ENCODE measurements at regions not wholly inside any gene's neighbourhood (a gene's known extent, or its start where the extent isn't known, plus 50 kb on each side); places are given as distances from the start of the nearest gene placed in this dataset.
"Not testable (repeated sequence)": the region's sequence is repeated elsewhere in the genome, so short reads cannot be mapped to it uniquely, and the experiment has no call there.

DNA sequence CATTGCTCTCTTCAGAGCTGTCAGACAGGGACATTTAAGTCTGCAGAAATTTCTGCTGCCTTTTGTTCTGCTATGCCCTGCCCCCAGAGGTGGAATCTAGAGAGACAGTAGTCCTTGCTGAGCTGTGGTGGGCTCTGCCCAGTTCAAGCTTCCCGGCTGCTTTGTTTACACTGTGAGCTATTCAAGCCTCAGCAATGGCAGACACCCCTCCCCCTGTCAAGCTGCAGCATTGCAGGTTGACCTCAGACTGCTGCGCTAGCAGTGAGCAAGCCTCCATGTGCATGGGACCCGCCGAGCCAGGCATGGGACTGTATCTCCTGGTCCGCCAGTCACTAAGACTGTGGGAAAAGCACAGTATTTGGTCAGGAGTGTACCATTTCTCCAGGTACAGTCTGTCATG is 53.6 kb upstream of the MAPK10 start:
- H3K36me3 ChIP-seq (ENCODE audit: insufficient read depth, low read length); H3K9ac ChIP-seq (ENCODE audit: insufficient read length); DNase-seq (ENCODE audit: low read depth, low spot score); H3K4me3 ChIP-seq; H3K9me3 ChIP-seq (ENCODE audit: low read depth, low read length); H3K27ac ChIP-seq: not testable (repeated sequence)

DNA sequence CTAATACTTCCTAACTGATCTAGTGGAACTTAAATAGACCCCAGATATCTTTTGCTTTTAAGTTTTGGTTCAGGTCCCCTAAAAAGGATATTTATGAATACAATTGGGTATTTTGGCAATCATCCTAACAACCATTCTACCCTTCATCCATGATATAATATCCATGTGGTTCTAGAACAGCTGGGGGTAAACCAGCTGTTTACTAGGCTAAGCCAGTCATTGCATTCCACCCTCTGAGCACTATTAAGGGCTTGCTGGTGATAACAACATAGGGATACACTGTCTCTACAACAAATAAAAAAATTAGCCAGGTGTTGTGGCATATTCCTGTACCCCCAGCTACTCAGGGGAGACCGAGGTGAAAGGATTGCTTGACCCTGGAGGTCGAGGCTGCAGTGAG is 54.8 kb upstream of the MAPK10 start:
- no peaks in the 10 kb centered on the region for H3K9me3 ChIP-seq (ENCODE audit: low read depth, low read length)
- H3K9ac ChIP-seq (ENCODE audit: insufficient read length): no peak overlapping the region
- H3K36me3 ChIP-seq (ENCODE audit: insufficient read depth, low read length): no peaks in the 10 kb centered on the region
- H3K4me3 ChIP-seq: no peak overlapping the region
- no peak for TF ChIP-seq POLR2AphosphoS5 (IDR thresholded peaks at IDR 0.05; ENCODE audit: borderline replicate concordance, low read depth, low read length)
- no peak for TF ChIP-seq EZH2 (IDR thresholded peaks at IDR 0.05)
- TF ChIP-seq FOXP2 (optimal IDR thresholded peaks at IDR 0.05; ENCODE audit: control extremely low read depth, extremely low read length, insufficient read depth): no peak
- DNase-seq (ENCODE audit: low read depth, low spot score): no peak
- H3K27ac ChIP-seq: no peak overlapping the region

DNA sequence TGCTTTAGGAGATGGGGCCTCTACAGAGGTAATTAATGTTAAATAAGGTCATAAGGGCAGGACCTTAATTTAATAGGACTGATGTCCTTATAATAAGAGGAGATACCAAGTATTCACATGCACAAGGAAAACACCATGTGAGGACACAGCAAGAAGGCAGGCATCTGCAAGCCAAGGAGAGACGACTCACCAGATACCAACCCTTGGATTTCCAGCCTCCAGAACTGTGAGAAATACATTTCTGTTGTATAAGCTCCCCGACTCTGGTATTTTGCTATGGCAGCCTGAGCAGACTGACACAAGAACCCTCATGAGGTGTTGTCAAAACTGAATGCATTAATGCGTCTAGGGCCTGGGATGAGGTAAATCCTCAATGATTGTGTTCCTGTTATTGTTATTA is 56.2 kb upstream of the MAPK10 start:
- no peak for TF ChIP-seq EZH2 (IDR thresholded peaks at IDR 0.05)
- TF ChIP-seq POLR2AphosphoS5 (IDR thresholded peaks at IDR 0.05; ENCODE audit: borderline replicate concordance, low read depth, low read length): no peak
- TF ChIP-seq FOXP2 (optimal IDR thresholded peaks at IDR 0.05; ENCODE audit: control extremely low read depth, extremely low read length, insufficient read depth): no peak
- H3K27ac ChIP-seq: no peak overlapping the region
- DNase-seq (ENCODE audit: low read depth, low spot score): no peak
- no peaks in the 10 kb centered on the region for H3K36me3 ChIP-seq (ENCODE audit: insufficient read depth, low read length)
- no peaks in the 10 kb centered on the region for H3K9me3 ChIP-seq (ENCODE audit: low read depth, low read length)
- H3K4me3 ChIP-seq: no peak overlapping the region
- H3K9ac ChIP-seq (ENCODE audit: insufficient read length): no peak overlapping the region

DNA sequence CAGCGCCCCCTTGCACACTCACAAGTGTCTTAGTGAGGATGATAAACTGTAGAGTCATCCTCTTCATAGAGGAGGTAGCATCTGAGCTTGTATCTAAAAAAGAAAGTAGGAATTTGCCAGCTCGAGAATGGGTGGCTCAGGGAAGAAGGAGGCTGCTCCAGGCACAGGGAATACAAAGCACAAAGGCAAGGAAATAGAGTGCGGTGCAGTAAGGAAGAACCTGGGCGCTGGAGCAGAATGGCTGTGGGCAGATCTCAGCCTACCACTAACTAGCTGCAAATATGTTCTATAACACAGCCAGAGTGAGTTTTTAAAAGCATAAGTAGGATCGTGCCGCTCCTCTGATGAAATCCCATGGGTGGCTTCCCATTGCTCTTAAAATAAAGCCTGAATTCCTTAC is 61.6 kb upstream of the MAPK10 start:
- Histone ChIP-seq H3K9ac (ENCODE audit: insufficient read length) (no peak overlapping the region), H3K9me3 (ENCODE audit: low read depth, low read length) (no peaks in the 10 kb centered on the region), H3K36me3 (ENCODE audit: insufficient read depth, low read length) (no peaks in the 10 kb centered on the region), H3K27ac (no peak overlapping the region), H3K4me3 (no peak overlapping the region)
- DNase-seq (ENCODE audit: low read depth, low spot score): no peak
- TF ChIP-seq POLR2AphosphoS5 (IDR thresholded peaks at IDR 0.05; ENCODE audit: borderline replicate concordance, low read depth, low read length) (no peak), FOXP2 (optimal IDR thresholded peaks at IDR 0.05; ENCODE audit: control extremely low read depth, extremely low read length, insufficient read depth) (no peak), EZH2 (IDR thresholded peaks at IDR 0.05) (no peak)

DNA sequence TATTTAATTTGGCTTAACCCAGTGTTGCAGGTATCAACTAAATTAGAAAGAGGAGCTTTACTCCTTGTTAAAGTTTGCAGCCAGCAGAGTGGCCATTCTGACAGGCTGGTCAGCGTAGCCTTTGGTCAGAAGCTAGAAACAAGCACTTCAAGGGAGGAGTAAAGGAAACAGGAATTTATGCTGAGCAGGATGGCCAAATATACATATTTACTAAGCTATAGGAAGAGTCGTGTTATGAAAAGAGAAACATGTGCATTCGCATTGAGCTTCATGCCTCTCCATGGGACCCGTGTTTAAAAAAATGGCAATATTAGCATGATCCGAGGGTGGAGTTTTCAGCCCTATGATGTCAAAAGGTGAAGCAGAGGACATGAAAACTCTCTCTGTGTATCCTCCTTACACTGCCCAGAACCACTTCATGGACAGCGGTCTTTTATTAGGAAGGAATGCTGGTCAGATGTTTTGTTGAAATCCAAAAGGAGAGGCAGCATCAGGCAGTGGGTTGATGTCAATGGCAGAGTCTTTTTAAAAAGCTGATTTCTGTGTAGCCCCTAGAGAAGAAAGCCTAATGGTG is 71.8 kb upstream of the MAPK10 start:
- no peak overlapping the region for H3K4me3 ChIP-seq
- no peak for TF ChIP-seq EZH2 (IDR thresholded peaks at IDR 0.05)
- TF ChIP-seq FOXP2 (optimal IDR thresholded peaks at IDR 0.05; ENCODE audit: control extremely low read depth, extremely low read length, insufficient read depth): no peak
- no peak for TF ChIP-seq POLR2AphosphoS5 (IDR thresholded peaks at IDR 0.05; ENCODE audit: borderline replicate concordance, low read depth, low read length)
- no peak for DNase-seq (ENCODE audit: low read depth, low spot score)
- H3K9me3 ChIP-seq (ENCODE audit: low read depth, low read length): no peaks in the 10 kb centered on the region
- H3K27ac ChIP-seq: no peak overlapping the region
- no peak overlapping the region for H3K9ac ChIP-seq (ENCODE audit: insufficient read length)
- H3K36me3 ChIP-seq (ENCODE audit: insufficient read depth, low read length): no peaks in the 10 kb centered on the region

DNA sequence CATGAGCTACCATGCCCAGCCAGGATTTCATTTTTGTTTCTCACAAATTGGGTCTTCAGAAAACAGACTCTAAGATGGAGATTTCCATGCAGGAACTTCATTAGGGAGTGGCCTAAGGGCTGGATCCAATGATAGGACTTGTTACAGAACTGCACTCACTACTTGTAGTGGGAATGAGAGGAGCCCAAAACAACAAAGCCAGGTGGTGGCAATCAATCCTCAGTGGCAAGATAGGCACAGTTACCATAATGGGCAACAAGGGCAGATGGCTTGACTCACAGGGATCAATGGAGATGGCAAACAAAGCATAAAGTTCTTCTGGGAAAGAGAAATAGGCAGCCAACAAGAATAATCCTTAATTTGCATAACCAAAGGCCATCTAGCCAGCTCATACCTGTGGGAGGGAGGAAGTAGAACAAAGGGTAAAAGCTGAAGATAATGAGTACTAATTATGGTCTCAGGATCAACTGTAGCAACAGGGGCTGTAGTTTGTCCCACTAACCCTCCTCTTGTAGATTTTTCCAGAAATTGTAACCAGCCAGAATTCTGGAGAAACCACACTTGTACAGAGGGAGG is 72.8 kb upstream of the MAPK10 start:
- Histone ChIP-seq H3K9me3 (ENCODE audit: low read depth, low read length) (no peaks in the 10 kb centered on the region), H3K27ac (no peak overlapping the region), H3K36me3 (ENCODE audit: insufficient read depth, low read length) (no peaks in the 10 kb centered on the region), H3K9ac (ENCODE audit: insufficient read length) (no peak overlapping the region), H3K4me3 (no peak overlapping the region)
- DNase-seq (ENCODE audit: low read depth, low spot score): no peak
- no peak for TF ChIP-seq EZH2 (IDR thresholded peaks at IDR 0.05)
- no peak for TF ChIP-seq POLR2AphosphoS5 (IDR thresholded peaks at IDR 0.05; ENCODE audit: borderline replicate concordance, low read depth, low read length)
- no peak for TF ChIP-seq FOXP2 (optimal IDR thresholded peaks at IDR 0.05; ENCODE audit: control extremely low read depth, extremely low read length, insufficient read depth)

DNA sequence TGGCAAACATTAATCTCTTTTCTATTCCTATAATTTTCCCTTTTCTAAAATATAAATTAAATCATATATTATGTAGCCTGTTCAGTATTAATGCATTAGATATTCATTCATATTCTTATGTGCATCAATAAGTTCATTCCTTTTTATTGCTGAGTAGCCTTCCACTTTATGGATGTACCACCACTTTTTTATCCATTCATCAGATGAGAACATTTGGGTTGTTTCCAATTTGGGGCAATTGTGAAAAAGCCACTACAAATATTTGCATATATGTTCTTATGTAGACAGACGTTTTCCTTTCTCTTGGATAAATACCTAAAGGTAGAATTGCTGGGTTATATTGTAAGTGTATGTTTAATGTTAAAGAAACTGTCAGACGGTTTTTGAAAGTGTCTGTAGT is 79.4 kb upstream of the MAPK10 start:
- no peak overlapping the region for H3K4me3 ChIP-seq
- no peaks in the 10 kb centered on the region for H3K9me3 ChIP-seq (ENCODE audit: low read depth, low read length)
- no peaks in the 10 kb centered on the region for H3K36me3 ChIP-seq (ENCODE audit: insufficient read depth, low read length)
- DNase-seq (ENCODE audit: low read depth, low spot score): no peak
- TF ChIP-seq POLR2AphosphoS5 (IDR thresholded peaks at IDR 0.05; ENCODE audit: borderline replicate concordance, low read depth, low read length): no peak
- no peak for TF ChIP-seq EZH2 (IDR thresholded peaks at IDR 0.05)
- no peak for TF ChIP-seq FOXP2 (optimal IDR thresholded peaks at IDR 0.05; ENCODE audit: control extremely low read depth, extremely low read length, insufficient read depth)
- H3K9ac ChIP-seq (ENCODE audit: insufficient read length): no peak overlapping the region
- H3K27ac ChIP-seq: no peak overlapping the region

DNA sequence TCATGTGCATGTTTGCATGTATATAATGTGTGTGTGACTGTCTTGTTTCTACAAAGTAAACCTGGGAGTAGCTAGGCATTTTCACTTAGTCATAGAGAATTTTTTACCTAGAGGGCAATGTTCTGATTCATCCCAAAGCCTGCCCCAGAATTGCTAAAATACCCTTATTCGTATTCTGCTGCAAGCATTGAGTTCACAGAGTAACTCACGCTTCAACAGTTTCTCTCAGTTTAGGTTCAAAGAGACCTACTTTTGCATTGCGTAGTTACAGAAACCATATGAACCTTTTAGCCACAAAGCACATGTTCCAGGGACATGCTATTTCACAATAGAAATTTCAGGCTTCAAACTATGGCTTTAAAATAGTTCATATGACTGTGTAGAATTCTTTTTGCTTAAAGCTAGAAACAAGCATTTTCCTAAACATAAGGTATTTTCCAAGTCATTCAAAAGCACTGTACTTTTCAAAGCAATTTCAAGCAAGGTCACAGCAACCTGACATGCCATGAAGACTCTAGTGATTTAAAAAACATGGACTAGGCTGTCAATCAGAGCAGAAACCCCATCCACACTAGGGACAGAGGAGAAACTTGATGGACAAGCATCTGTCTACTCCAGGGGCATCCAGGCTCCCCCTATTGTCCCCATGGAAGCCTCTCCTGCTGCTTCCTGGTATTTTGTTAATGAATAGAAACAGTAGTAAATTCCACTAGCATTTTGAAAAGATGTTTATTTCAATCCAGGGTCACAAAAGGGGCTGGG is 81.5 kb upstream of the MAPK10 start:
- DNase-seq (ENCODE audit: low read depth, low spot score): no peak
- Histone ChIP-seq H3K36me3 (ENCODE audit: insufficient read depth, low read length) (no peaks in the 10 kb centered on the region), H3K4me3 (no peak overlapping the region), H3K9me3 (ENCODE audit: low read depth, low read length) (no peaks in the 10 kb centered on the region), H3K9ac (ENCODE audit: insufficient read length) (no peak overlapping the region), H3K27ac (no peak overlapping the region)
- no peak for TF ChIP-seq POLR2AphosphoS5 (IDR thresholded peaks at IDR 0.05; ENCODE audit: borderline replicate concordance, low read depth, low read length)
- TF ChIP-seq EZH2 (IDR thresholded peaks at IDR 0.05): no peak
- TF ChIP-seq FOXP2 (optimal IDR thresholded peaks at IDR 0.05; ENCODE audit: control extremely low read depth, extremely low read length, insufficient read depth): no peak
